ENCODE measurements at regions not wholly inside any gene's neighbourhood (a gene's known extent, or its start where the extent isn't known, plus 50 kb on each side); places are given as distances from the start of the nearest gene placed in this dataset.

GRCh38 chr12:67414011-67414715 lies 145.0 kb downstream of the CAND1 start:
- TF ChIP-seq CTCF (IDR thresholded peaks at IDR 0.05; ENCODE audit: extremely low read depth in 1 of 2, insufficient read depth in 1 of 2, low read depth in 1 of 2, low read length in 2 of 2), result no peak
- no peak for TF ChIP-seq POLR2A (IDR thresholded peaks at IDR 0.05; ENCODE audit: low read depth, low read length)
- no peak for TF ChIP-seq POLR2AphosphoS5 (IDR thresholded peaks at IDR 0.05; ENCODE audit: insufficient read depth, low read depth, low read length)
- no peak for TF ChIP-seq FOS (IDR thresholded peaks at IDR 0.05; ENCODE audit: borderline replicate concordance, insufficient read depth, low read length)
